AG10803 (cell line): ENCODE measurements at regions not wholly inside any gene's neighbourhood (a gene's known extent, or its start where the extent isn't known, plus 50 kb on each side); places are given as distances from the start of the nearest gene placed in this dataset.
"Not testable (repeated sequence)": the region's sequence is repeated elsewhere in the genome, so short reads cannot be mapped to it uniquely, and the experiment has no call there.

Source experiments
- DNase-seq: peaks from one replicate; pipeline ENCODE4 v3.0.0; 2010; ENCODE audit warnings: low read depth
- H3K4me3 ChIP-seq: 2 replicates; pipeline ENCODE4 v1.5.1; 2011; ENCODE audit warnings: mild to moderate bottlenecking, low read length, control low read depth
- CTCF ChIP-seq: conservative IDR thresholded peaks from 2 replicates; pipeline ENCODE4 v1.5.1; 2011; ENCODE audit warnings: mild to moderate bottlenecking, low read length, control low read depth, inconsistent platforms

GRCh38 chr10:36739884-36740445, 385.4 kb upstream of the ANKRD30A start:
- no peak for TF ChIP-seq CTCF
- DNase-seq: no peak
- H3K4me3 ChIP-seq: no peak overlapping the region

DNA sequence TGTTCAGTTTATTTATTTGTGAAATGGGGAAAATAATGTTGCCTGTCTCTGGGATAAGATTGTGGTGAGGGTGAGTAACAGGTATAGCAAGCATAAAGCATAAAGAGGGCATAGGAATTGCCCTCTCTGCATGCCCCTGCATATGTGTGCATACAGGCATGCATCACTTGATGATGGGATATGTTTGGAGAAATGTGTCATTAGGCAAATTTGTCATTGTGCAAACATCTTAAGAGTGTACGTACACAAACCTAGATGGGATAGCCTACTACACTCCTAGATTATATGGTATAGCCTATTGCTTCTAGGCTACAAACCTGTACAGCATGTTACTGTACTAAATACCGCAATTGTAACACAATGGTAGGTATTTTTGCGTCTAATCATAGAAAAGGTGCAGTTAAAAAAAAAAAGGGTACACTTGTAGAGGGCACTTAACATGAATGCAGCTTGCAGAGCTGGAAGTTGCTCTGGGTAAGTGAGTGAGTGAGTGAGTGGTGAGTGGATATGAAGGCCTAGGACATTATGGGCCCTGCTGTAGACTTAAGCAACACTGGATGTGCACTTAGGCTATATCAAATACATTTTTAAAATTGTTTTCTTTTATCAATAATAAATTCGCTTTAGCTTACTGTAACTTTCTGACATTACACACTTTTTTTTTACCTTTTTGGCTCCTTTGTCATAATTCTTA, 386.5 kb upstream of the ANKRD30A start:
- H3K4me3 ChIP-seq: no peak overlapping the region
- DNase-seq: no peak
- TF ChIP-seq CTCF: no peak

GRCh38 chr10:36736311-36736710, 389.1 kb upstream of the ANKRD30A start:
- TF ChIP-seq CTCF: no peak
- no peak for DNase-seq
- H3K4me3 ChIP-seq: no peak overlapping the region

GRCh38 chr10:36734590-36734989, 390.8 kb upstream of the ANKRD30A start:
- not testable (repeated sequence) for DNase-seq, H3K4me3 ChIP-seq

- no peak overlapping the region for H3K4me3 ChIP-seq
- no peak for TF ChIP-seq CTCF
Measured at GRCh38 chr10:36730316-36730715, 395.1 kb upstream of the ANKRD30A start.

DNA sequence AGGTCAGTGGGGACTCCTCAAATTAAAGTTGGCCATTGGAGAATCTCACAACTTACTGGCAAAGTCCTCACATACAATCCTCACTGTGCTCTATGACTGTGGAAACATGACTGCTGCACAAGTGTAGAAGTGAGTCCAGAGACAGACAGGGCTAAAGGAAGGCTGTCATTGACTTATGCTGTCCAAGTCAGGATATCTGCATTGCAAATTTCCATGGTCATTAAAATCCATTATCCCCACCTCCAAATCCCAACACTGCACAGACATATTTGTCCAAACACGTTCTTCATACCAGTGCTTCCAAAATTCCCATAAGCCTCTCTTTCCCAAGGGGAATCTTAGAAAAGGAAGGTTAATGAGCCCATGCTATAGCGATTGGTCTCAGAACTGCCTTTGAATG, 396.8 kb upstream of the ANKRD30A start:
- DNase-seq: no peak
- H3K4me3 ChIP-seq: no peak overlapping the region
- no peak for TF ChIP-seq CTCF

More at GRCh38 chr10:36730316-36730715, 395.1 kb upstream of the ANKRD30A start:
- DNase-seq: no peak

- no peak overlapping the region for H3K4me3 ChIP-seq
- peak; percentile 92 for DNase-seq
- TF ChIP-seq CTCF: peak; percentile 51
Measured at GRCh38 chr10:36725581-36726520, 399.5 kb upstream of the ANKRD30A start.
